H9 (cell line): ENCODE measurements at regions not wholly inside any gene's neighbourhood (a gene's known extent, or its start where the extent isn't known, plus 50 kb on each side); places are given as distances from the start of the nearest gene placed in this dataset.

Experiments used
- DNase-seq: peaks from one replicate; pipeline ENCODE4 v3.0.0-alpha.2; 2017
- H2AFZ ChIP-seq: one replicate; pipeline ENCODE4 v1.6.1; 2013; ENCODE audit warnings: mild to moderate bottlenecking, low read length, control low read depth, moderate library complexity
- H2AK5ac ChIP-seq: 2 replicates; pipeline ENCODE4 v1.6.1; 2013; ENCODE audit warnings: low read length, control low read depth, mixed read lengths; ENCODE audit not compliant: insufficient read length
- H2BK120ac ChIP-seq: one replicate; pipeline ENCODE4 v1.6.1; 2013; ENCODE audit warnings: low read depth, mild to moderate bottlenecking, low read length, control low read depth, inconsistent platforms; ENCODE audit not compliant: poor library complexity, severe bottlenecking
- H2BK12ac ChIP-seq: 2 replicates; pipeline ENCODE4 v1.6.1; 2013; ENCODE audit warnings: low read length, control low read depth, mixed read lengths, low read depth; ENCODE audit not compliant: insufficient read length
- H2BK15ac ChIP-seq: 2 replicates; pipeline ENCODE4 v1.6.1; 2013; ENCODE audit warnings: low read depth, low read length, control low read depth
- H2BK20ac ChIP-seq: one replicate; pipeline ENCODE4 v1.6.1; 2013; ENCODE audit warnings: low read depth, mild to moderate bottlenecking, low read length, control low read depth, inconsistent platforms; ENCODE audit not compliant: poor library complexity, severe bottlenecking
- H2BK5ac ChIP-seq: 2 replicates; pipeline ENCODE4 v1.6.1; 2013; ENCODE audit warnings: low read length, control low read depth, mixed read lengths; ENCODE audit not compliant: insufficient read length
- H3K14ac ChIP-seq: 2 replicates; pipeline ENCODE4 v1.6.1; 2013; ENCODE audit warnings: low read length, control low read depth; ENCODE audit not compliant: insufficient read depth
- H3K18ac ChIP-seq: 2 replicates; pipeline ENCODE4 v1.6.1; 2013; ENCODE audit warnings: low read depth, mild to moderate bottlenecking, mixed read lengths, low read length, control low read depth; ENCODE audit not compliant: insufficient read length
- H3K23ac ChIP-seq: 2 replicates; pipeline ENCODE4 v1.6.1; 2013; ENCODE audit warnings: low read length, control low read depth, mixed read lengths, low read depth; ENCODE audit not compliant: insufficient read length
- H3K23me2 ChIP-seq: 2 replicates; pipeline ENCODE4 v1.6.1; 2013; ENCODE audit warnings: low read depth, mild to moderate bottlenecking, mixed read lengths, low read length, control low read depth; ENCODE audit not compliant: insufficient read length, poor library complexity, severe bottlenecking
- H3K27ac ChIP-seq: 2 replicates; pipeline ENCODE4 v1.5.1; 2013; ENCODE audit warnings: low read length, control low read depth, mixed read lengths, low read depth; ENCODE audit not compliant: insufficient read length
- H3K27me3 ChIP-seq: 2 replicates; pipeline ENCODE4 v1.6.1; 2013; ENCODE audit warnings: low read length, control low read depth, inconsistent platforms; ENCODE audit not compliant: insufficient read depth
- H3K4ac ChIP-seq: 2 replicates; pipeline ENCODE4 v1.6.1; 2013; ENCODE audit warnings: low read depth, mild to moderate bottlenecking, control low read depth, inconsistent platforms, low read length, moderate library complexity
- H3K4me1 ChIP-seq: 2 replicates; pipeline ENCODE4 v1.6.1; 2013; ENCODE audit warnings: low read length, control low read depth, inconsistent platforms; ENCODE audit not compliant: insufficient read depth
- H3K4me2 ChIP-seq: 2 replicates; pipeline ENCODE4 v1.6.1; 2013; ENCODE audit warnings: low read length, control low read depth, mixed read lengths; ENCODE audit not compliant: insufficient read length, insufficient read depth
- H3K56ac ChIP-seq: 2 replicates; pipeline ENCODE4 v1.6.1; 2013; ENCODE audit warnings: low read depth, mild to moderate bottlenecking, mixed read lengths, low read length, control low read depth; ENCODE audit not compliant: insufficient read length
- H3K79me1 ChIP-seq: 2 replicates; pipeline ENCODE4 v1.6.1; 2013; ENCODE audit warnings: low read depth, mild to moderate bottlenecking, moderate library complexity, low read length, control low read depth, inconsistent platforms; ENCODE audit not compliant: insufficient read depth, poor library complexity, severe bottlenecking
- H3K79me2 ChIP-seq: 2 replicates; pipeline ENCODE4 v1.6.1; 2013; ENCODE audit warnings: low read length, control low read depth, inconsistent platforms; ENCODE audit not compliant: insufficient read depth
- H3K9ac ChIP-seq: 2 replicates; pipeline ENCODE4 v1.6.1; 2013; ENCODE audit warnings: low read length, control low read depth, mixed read lengths; ENCODE audit not compliant: insufficient read length; ENCODE audit errors: extremely low read depth
- H3K9me3 ChIP-seq: one replicate; pipeline ENCODE4 v1.6.1; 2013; ENCODE audit warnings: low read depth, low read length, inconsistent platforms; ENCODE audit not compliant: control insufficient read depth
- H3T11ph ChIP-seq: one replicate; pipeline ENCODE4 v1.6.1; 2013; ENCODE audit warnings: mild to moderate bottlenecking, low read length, control low read depth, inconsistent platforms
- H4K20me1 ChIP-seq: one replicate; pipeline ENCODE4 v1.6.1; 2013; ENCODE audit not compliant: control insufficient read depth, insufficient read length, insufficient read depth
- H4K5ac ChIP-seq: 2 replicates; pipeline ENCODE4 v1.6.1; 2013; ENCODE audit warnings: low read depth, mild to moderate bottlenecking, mixed read lengths, low read length, control low read depth; ENCODE audit not compliant: insufficient read length
- H4K8ac ChIP-seq: replicated peaks from 2 replicates; pipeline ENCODE4 v1.6.1; 2013; ENCODE audit warnings: low read length, control low read depth, mixed read lengths, low read depth; ENCODE audit not compliant: insufficient read length
- H4K91ac ChIP-seq: 2 replicates; pipeline ENCODE4 v1.6.1; 2013; ENCODE audit warnings: low read depth, mild to moderate bottlenecking, moderate library complexity, mixed read lengths, low read length, control low read depth; ENCODE audit not compliant: insufficient read length
- H3K27ac Mint-ChIP-seq, 3 experiments: 2 replicates in 2 of 3; 3 replicates in 1 of 3; pipeline ENCODE4 v1.8.0; 2020 to 2021; ENCODE audit warnings: mixed read lengths in 3 of 3, mild to moderate bottlenecking in 1 of 3, moderate library complexity in 1 of 3
- H3K27me3 Mint-ChIP-seq: 2 replicates; pipeline ENCODE4 v1.8.0; 2021; ENCODE audit warnings: low read depth, mild to moderate bottlenecking, moderate library complexity, mixed read lengths
- H3K36me3 Mint-ChIP-seq, 3 experiments: 2 replicates in 2 of 3; 3 replicates in 1 of 3; pipeline ENCODE4 v1.8.0; 2020 to 2021; ENCODE audit warnings: low read depth in 3 of 3, mixed read lengths in 3 of 3; ENCODE audit not compliant: insufficient read depth in 1 of 3
- H3K4me1 Mint-ChIP-seq, 2 experiments: 2 replicates each; pipeline ENCODE4 v1.8.0; 2020; ENCODE audit warnings: mixed read lengths in 2 of 2
- H3K4me3 Mint-ChIP-seq, 2 experiments: 2 replicates in 1 of 2; 3 replicates in 1 of 2; pipeline ENCODE4 v1.8.0; 2020 to 2021; ENCODE audit warnings: mild to moderate bottlenecking in 2 of 2, mixed read lengths in 2 of 2, moderate library complexity in 1 of 2
- H3K9me3 Mint-ChIP-seq, 2 experiments: 2 replicates in 1 of 2; 3 replicates in 1 of 2; pipeline ENCODE4 v1.8.0; 2020; ENCODE audit warnings: mild to moderate bottlenecking in 2 of 2, mixed read lengths in 2 of 2, moderate library complexity in 1 of 2
- WGBS: extraction: QIAGEN DNeasy Blood & Tissue Kit; methylation state at CpG from one replicate; pipeline ENCODE4 v1.1.7; 2013; ENCODE audit warnings: missing lambda C conversion rate, low lambda C conversion rate, mixed read lengths; ENCODE audit not compliant: insufficient read length; ENCODE audit errors: extremely low coverage; 5-methylcytosine and 5-hydroxymethylcytosine counted together
- TF ChIP-seq, protein P1 (sequence below): fragments of 200-600 bp; sonication (generic); conservative IDR thresholded peaks from 3 replicates; pipeline ENCODE4 v1.8.0; 2021; ENCODE audit warnings: antibody characterized with exemption, mild to moderate bottlenecking

DNA sequence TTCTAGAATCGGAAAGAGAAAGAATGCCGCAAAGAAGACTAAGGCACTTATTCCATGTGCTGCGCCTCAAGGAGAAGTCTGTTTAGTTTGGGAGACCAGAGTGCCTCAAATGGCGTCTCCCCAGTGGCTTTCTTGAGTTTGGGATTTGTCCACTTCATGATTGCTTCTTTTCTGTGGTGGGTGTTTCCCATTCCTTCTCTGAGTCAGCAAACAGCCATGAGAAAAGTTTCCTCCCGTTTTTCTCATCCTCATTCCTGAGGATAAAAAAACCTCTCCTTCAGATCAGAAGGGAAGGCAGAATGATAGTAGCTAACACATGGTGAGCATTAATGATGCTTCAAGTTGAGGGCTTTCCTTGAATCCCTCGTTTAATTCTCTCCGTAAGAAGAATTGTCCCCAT lies 275.9 kb upstream of the WWC1 start:
- H3K79me2 ChIP-seq: no peaks in the 10 kb centered on the region
- H4K5ac ChIP-seq: no peak overlapping the region
- H3K36me3 Mint-ChIP-seq: no peaks in the 10 kb centered on the region
- no peak overlapping the region for H3K27ac Mint-ChIP-seq
- H2AFZ ChIP-seq: no peak overlapping the region
- no peaks in the 10 kb centered on the region for H3K27me3 Mint-ChIP-seq
- H3K23me2 ChIP-seq: no peaks in the 10 kb centered on the region
- no peak overlapping the region for H3K56ac ChIP-seq
- no peak overlapping the region for H3K27ac ChIP-seq
- no peak overlapping the region for H3K23ac ChIP-seq
- H3K79me1 ChIP-seq: no peaks in the 10 kb centered on the region
- no peak overlapping the region for H2BK120ac ChIP-seq
- no peak overlapping the region for H2BK20ac ChIP-seq
- H3K4me1 ChIP-seq: no peaks in the 10 kb centered on the region; the same call in 1 of the 2 replicates
- H2BK5ac ChIP-seq: no peak overlapping the region
- no peak overlapping the region for H2AK5ac ChIP-seq
- no peak overlapping the region for H3K4me3 Mint-ChIP-seq
- DNase-seq: no peak
- no peak overlapping the region for H4K8ac ChIP-seq
- no peaks in the 10 kb centered on the region for H3K27me3 ChIP-seq
- H4K20me1 ChIP-seq: no peaks in the 10 kb centered on the region
- H2BK15ac ChIP-seq: no peak overlapping the region
- no peak overlapping the region for H4K91ac ChIP-seq
- no peak overlapping the region for H3T11ph ChIP-seq
- no peak overlapping the region for H3K9ac ChIP-seq
- no peak overlapping the region for H3K4ac ChIP-seq
- H3K9me3 ChIP-seq: no peaks in the 10 kb centered on the region
- H3K18ac ChIP-seq: no peak overlapping the region
- peaks cover 5 to 10% of the 10 kb centered on the region in 2 experiments for H3K4me1 Mint-ChIP-seq
- WGBS: no CpG with 5 or more reads among the region's 7 CpGs
- TF ChIP-seq, protein P1, sequence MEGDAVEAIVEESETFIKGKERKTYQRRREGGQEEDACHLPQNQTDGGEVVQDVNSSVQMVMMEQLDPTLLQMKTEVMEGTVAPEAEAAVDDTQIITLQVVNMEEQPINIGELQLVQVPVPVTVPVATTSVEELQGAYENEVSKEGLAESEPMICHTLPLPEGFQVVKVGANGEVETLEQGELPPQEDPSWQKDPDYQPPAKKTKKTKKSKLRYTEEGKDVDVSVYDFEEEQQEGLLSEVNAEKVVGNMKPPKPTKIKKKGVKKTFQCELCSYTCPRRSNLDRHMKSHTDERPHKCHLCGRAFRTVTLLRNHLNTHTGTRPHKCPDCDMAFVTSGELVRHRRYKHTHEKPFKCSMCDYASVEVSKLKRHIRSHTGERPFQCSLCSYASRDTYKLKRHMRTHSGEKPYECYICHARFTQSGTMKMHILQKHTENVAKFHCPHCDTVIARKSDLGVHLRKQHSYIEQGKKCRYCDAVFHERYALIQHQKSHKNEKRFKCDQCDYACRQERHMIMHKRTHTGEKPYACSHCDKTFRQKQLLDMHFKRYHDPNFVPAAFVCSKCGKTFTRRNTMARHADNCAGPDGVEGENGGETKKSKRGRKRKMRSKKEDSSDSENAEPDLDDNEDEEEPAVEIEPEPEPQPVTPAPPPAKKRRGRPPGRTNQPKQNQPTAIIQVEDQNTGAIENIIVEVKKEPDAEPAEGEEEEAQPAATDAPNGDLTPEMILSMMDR: no peak
- H3K4me2 ChIP-seq: no peak overlapping the region
- no peak overlapping the region for H3K14ac ChIP-seq
- H2BK12ac ChIP-seq: no peak overlapping the region
- H3K9me3 Mint-ChIP-seq: no peaks in the 10 kb centered on the region
